AG04450 (cell line): ENCODE measurements at regions not wholly inside any gene's neighbourhood (a gene's known extent, or its start where the extent isn't known, plus 50 kb on each side); places are given as distances from the start of the nearest gene placed in this dataset.
A peak's percentile ranks its signal among the peaks of the same experiment; 100 is the strongest.

Experiments
- CTCF ChIA-PET: fragments of 300-600, 350-600 bp; formaldehyde crosslinking; extraction: SDS; loops from one replicate; lab custom pipeline; 2022; ENCODE audit warnings: antibody characterized with exemption, inconsistent platforms; lab: Charles Lee
- POLR2A ChIA-PET: fragments of 350-600 bp; formaldehyde crosslinking; extraction: SDS; loops from one replicate; lab custom pipeline; 2021; ENCODE audit warnings: antibody characterized with exemption, inconsistent platforms; lab: Yijun Ruan, JAX
- DNase-seq: peaks from one replicate; pipeline ENCODE4 v3.0.0-alpha.2; 2011; ENCODE audit warnings: low read depth, low spot score
- H3K27ac ChIP-seq: one replicate; pipeline ENCODE4 v1.5.1; 2012; ENCODE audit warnings: low read depth, low read length, control low read depth
- H3K27me3 ChIP-seq: one replicate; pipeline ENCODE4 v1.6.0; 2012; ENCODE audit warnings: low read length; ENCODE audit not compliant: control insufficient read depth, insufficient read depth
- H3K4me3 ChIP-seq: 2 replicates; pipeline ENCODE4 v1.5.1; 2011; ENCODE audit warnings: mild to moderate bottlenecking, low read depth, low read length, control low read depth
- H3K9me3 ChIP-seq: 2 replicates; pipeline ENCODE4 v1.5.1; 2012; ENCODE audit warnings: low read length; ENCODE audit not compliant: control insufficient read depth, insufficient read depth
- CTCF ChIP-seq: IDR thresholded peaks from 2 replicates; pipeline ENCODE4 v1.5.1; 2011; ENCODE audit warnings: low read depth, low read length, control low read depth, inconsistent platforms

- peak overlapping the region; percentile 88 for H3K27ac ChIP-seq
- H3K4me3 ChIP-seq, result no peak overlapping the region
- no peak for DNase-seq
- no peaks in the 10 kb centered on the region for H3K9me3 ChIP-seq
- ChIA-PET CTCF (no interaction called here), POLR2A (interaction anchor here (1.0 to 1.5 kb wide), 3 partner anchors 11 to 131 kb away, joined by 3 to 5 read pairs (median 4); no protein-coding TSS in a partner anchor)
- H3K27me3 ChIP-seq, result no peaks in the 10 kb centered on the region
- no peak for TF ChIP-seq CTCF
Observed at GRCh38 chr5:175246889-175247520, 197.0 kb downstream of the DRD1 start.

GRCh38 chr5:175246242-175246888 lies 197.6 kb downstream of the DRD1 start:
- Histone ChIP-seq H3K27me3 (no peaks in the 10 kb centered on the region), H3K4me3 (no peak overlapping the region), H3K27ac (peak overlapping the region; percentile 88), H3K9me3 (no peaks in the 10 kb centered on the region)
- peak; percentile 88 for DNase-seq
- TF ChIP-seq CTCF, result no peak
- ChIA-PET POLR2A (interaction anchor here (0.5 to 1.5 kb wide), 4 partner anchors 11 to 570 kb away, joined by 3 to 5 read pairs (median 4); no protein-coding TSS in a partner anchor), CTCF (interaction anchor here (0.6 kb wide), 1 partner anchor 1306 kb away, joined by 3 read pairs; no protein-coding TSS in a partner anchor)

- DNase-seq, result no peak
- POLR2A ChIA-PET, result no interaction called here
- Histone ChIP-seq H3K4me3 (no peak overlapping the region), H3K27me3 (no peaks in the 10 kb centered on the region), H3K27ac (no peak overlapping the region), H3K9me3 (no peaks in the 10 kb centered on the region)
- TF ChIP-seq CTCF, result no peak
- CTCF ChIA-PET, result interaction anchor here (1.1 to 1.5 kb wide), 2 partner anchors 25 to 291 kb away, joined by 3 read pairs; no protein-coding TSS in a partner anchor
Observed at GRCh38 chr5:175243441-175243840, 200.5 kb downstream of the DRD1 start.

GRCh38 chr5:175242207-175242606 lies 201.8 kb downstream of the DRD1 start:
- Histone ChIP-seq H3K9me3 (no peaks in the 10 kb centered on the region), H3K4me3 (no peak overlapping the region), H3K27ac (no peak overlapping the region), H3K27me3 (peaks cover 2% of the 10 kb centered on the region)
- CTCF ChIA-PET, result interaction anchor here (0.6 kb wide), 1 partner anchor 22 kb away, joined by 3 read pairs; no protein-coding TSS in a partner anchor
- no peak for DNase-seq
- TF ChIP-seq CTCF, result no peak
- POLR2A ChIA-PET, result no interaction called here

GRCh38 chr5:175238326-175238725 lies 205.7 kb downstream of the DRD1 start:
- ChIA-PET CTCF (no interaction called here), POLR2A (no interaction called here)
- Histone ChIP-seq H3K27ac (no peak overlapping the region), H3K9me3 (no peaks in the 10 kb centered on the region), H3K27me3 (peaks cover 5% of the 10 kb centered on the region), H3K4me3 (no peak overlapping the region)
- no peak for DNase-seq
- TF ChIP-seq CTCF, result no peak
